DND-41 (cell line): ENCODE measurements at regions not wholly inside any gene's neighbourhood (a gene's known extent, or its start where the extent isn't known, plus 50 kb on each side); places are given as distances from the start of the nearest gene placed in this dataset.

ENCODE experiments used
- EZH2 ChIP-seq: IDR thresholded peaks from 3 replicates; pipeline ENCODE4 v1.6.1; 2012; ENCODE audit warnings: borderline replicate concordance, low read depth, mild to moderate bottlenecking, moderate library complexity, low read length, inconsistent platforms; ENCODE audit not compliant: severe bottlenecking
- TF ChIP-seq, protein P1 (sequence below): IDR thresholded peaks from 2 replicates; pipeline ENCODE4 v1.5.1; 2012; ENCODE audit warnings: borderline replicate concordance, low read length, moderate library complexity, mild to moderate bottlenecking; ENCODE audit not compliant: poor library complexity, severe bottlenecking; ENCODE audit errors: extremely low read depth

GRCh38 chr5:175248416-175248905, 195.5 kb downstream of the DRD1 start:
- TF ChIP-seq, protein P1, sequence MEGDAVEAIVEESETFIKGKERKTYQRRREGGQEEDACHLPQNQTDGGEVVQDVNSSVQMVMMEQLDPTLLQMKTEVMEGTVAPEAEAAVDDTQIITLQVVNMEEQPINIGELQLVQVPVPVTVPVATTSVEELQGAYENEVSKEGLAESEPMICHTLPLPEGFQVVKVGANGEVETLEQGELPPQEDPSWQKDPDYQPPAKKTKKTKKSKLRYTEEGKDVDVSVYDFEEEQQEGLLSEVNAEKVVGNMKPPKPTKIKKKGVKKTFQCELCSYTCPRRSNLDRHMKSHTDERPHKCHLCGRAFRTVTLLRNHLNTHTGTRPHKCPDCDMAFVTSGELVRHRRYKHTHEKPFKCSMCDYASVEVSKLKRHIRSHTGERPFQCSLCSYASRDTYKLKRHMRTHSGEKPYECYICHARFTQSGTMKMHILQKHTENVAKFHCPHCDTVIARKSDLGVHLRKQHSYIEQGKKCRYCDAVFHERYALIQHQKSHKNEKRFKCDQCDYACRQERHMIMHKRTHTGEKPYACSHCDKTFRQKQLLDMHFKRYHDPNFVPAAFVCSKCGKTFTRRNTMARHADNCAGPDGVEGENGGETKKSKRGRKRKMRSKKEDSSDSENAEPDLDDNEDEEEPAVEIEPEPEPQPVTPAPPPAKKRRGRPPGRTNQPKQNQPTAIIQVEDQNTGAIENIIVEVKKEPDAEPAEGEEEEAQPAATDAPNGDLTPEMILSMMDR = no peak
- no peak for TF ChIP-seq EZH2
